ENCODE measurements at regions not wholly inside any gene's neighbourhood (a gene's known extent, or its start where the extent isn't known, plus 50 kb on each side); places are given as distances from the start of the nearest gene placed in this dataset.

GRCh38 chr13:72221276-72221962 is 354.4 kb upstream of the DACH1 start:
- peak in 1 of 2 donors; percentile 52 for ATAC-seq

GRCh38 chr13:72218966-72219365 is 352.0 kb upstream of the DACH1 start:
- Mint-ChIP-seq H3K27ac (no peak overlapping the region), H3K36me3 (no peaks in the 10 kb centered on the region), H3K27me3 (no peaks in the 10 kb centered on the region), H3K4me1 (ENCODE audit: low read depth in 2 of 2) (no peaks in the 10 kb centered on the region), H3K9me3 (peaks cover 17% of the 10 kb centered on the region), H3K4me3 (no peak overlapping the region)
- ATAC-seq (no peak), DNase-seq (ENCODE audit: low spot score) (no peak)

More at GRCh38 chr13:72221276-72221962, 354.4 kb upstream of the DACH1 start:
- no peak for DNase-seq (ENCODE audit: low spot score)
- Mint-ChIP-seq H3K4me1 (ENCODE audit: low read depth in 2 of 2) (no peaks in the 10 kb centered on the region), H3K36me3 (no peaks in the 10 kb centered on the region), H3K4me3 (no peak overlapping the region), H3K27me3 (no peaks in the 10 kb centered on the region), H3K9me3 (peaks cover 24% of the 10 kb centered on the region), H3K27ac (no peak overlapping the region)

GRCh38 chr13:72217142-72217541 is 350.1 kb upstream of the DACH1 start:
- Mint-ChIP-seq H3K36me3 (no peaks in the 10 kb centered on the region), H3K27me3 (no peaks in the 10 kb centered on the region), H3K9me3 (peaks cover 17% of the 10 kb centered on the region), H3K4me1 (ENCODE audit: low read depth in 2 of 2) (no peaks in the 10 kb centered on the region), H3K27ac (no peak overlapping the region), H3K4me3 (no peak overlapping the region)
- DNase-seq (ENCODE audit: low spot score): no peak
- ATAC-seq: no peak

- no peak for ATAC-seq
- Mint-ChIP-seq H3K4me1 (ENCODE audit: low read depth in 2 of 2) (no peaks in the 10 kb centered on the region), H3K27ac (no peak overlapping the region), H3K27me3 (no peaks in the 10 kb centered on the region), H3K36me3 (no peaks in the 10 kb centered on the region), H3K4me3 (no peak overlapping the region), H3K9me3 (peaks cover 3% of the 10 kb centered on the region)
- DNase-seq (ENCODE audit: low spot score): no peak
Measured at GRCh38 chr13:72208112-72208645, 341.2 kb upstream of the DACH1 start.

- ATAC-seq: no peak
- H3K4me1 Mint-ChIP-seq (ENCODE audit: low read depth in 2 of 2): no peaks in the 10 kb centered on the region
Measured at GRCh38 chr13:72205773-72206172, 338.8 kb upstream of the DACH1 start.

GRCh38 chr13:72204291-72204690 is 337.3 kb upstream of the DACH1 start:
- Mint-ChIP-seq H3K4me3 (no peak overlapping the region), H3K9me3 (peaks cover 3% of the 10 kb centered on the region), H3K36me3 (no peaks in the 10 kb centered on the region), H3K27me3 (no peaks in the 10 kb centered on the region), H3K4me1 (ENCODE audit: low read depth in 2 of 2) (no peaks in the 10 kb centered on the region), H3K27ac (no peak overlapping the region)
- DNase-seq (ENCODE audit: low spot score) (no peak), ATAC-seq (no peak)

More at GRCh38 chr13:72205773-72206172, 338.8 kb upstream of the DACH1 start:
- no peak for DNase-seq (ENCODE audit: low spot score)
- Mint-ChIP-seq H3K4me3 (no peak overlapping the region), H3K36me3 (no peaks in the 10 kb centered on the region), H3K27ac (no peak overlapping the region), H3K9me3 (peaks cover 3% of the 10 kb centered on the region), H3K27me3 (no peaks in the 10 kb centered on the region)

- Mint-ChIP-seq H3K36me3 (no peaks in the 10 kb centered on the region), H3K9me3 (peaks cover 3% of the 10 kb centered on the region), H3K27me3 (no peaks in the 10 kb centered on the region), H3K27ac (no peak overlapping the region), H3K4me1 (ENCODE audit: low read depth in 2 of 2) (no peaks in the 10 kb centered on the region), H3K4me3 (no peak overlapping the region)
- no peak for ATAC-seq
- no peak for DNase-seq (ENCODE audit: low spot score)
Measured at GRCh38 chr13:72201726-72202125, 334.7 kb upstream of the DACH1 start.

GRCh38 chr13:72199640-72200039 is 332.6 kb upstream of the DACH1 start:
- H3K36me3 Mint-ChIP-seq: no peaks in the 10 kb centered on the region
- H3K27ac Mint-ChIP-seq: no peak overlapping the region
- no peaks in the 10 kb centered on the region for H3K4me1 Mint-ChIP-seq (ENCODE audit: low read depth in 2 of 2)
- H3K27me3 Mint-ChIP-seq: no peaks in the 10 kb centered on the region
- ATAC-seq (no peak), DNase-seq (ENCODE audit: low spot score) (no peak)
- no peaks in the 10 kb centered on the region for H3K9me3 Mint-ChIP-seq
- H3K4me3 Mint-ChIP-seq: no peak overlapping the region

GRCh38 chr13:72198967-72199560 is 332.1 kb upstream of the DACH1 start:
- H3K9me3 Mint-ChIP-seq: no peaks in the 10 kb centered on the region

GRCh38 chr13:72198042-72198441 is 331.0 kb upstream of the DACH1 start:
- no peaks in the 10 kb centered on the region for H3K27me3 Mint-ChIP-seq
- H3K4me1 Mint-ChIP-seq (ENCODE audit: low read depth in 2 of 2): no peaks in the 10 kb centered on the region
- ATAC-seq: no peak
- H3K27ac Mint-ChIP-seq: no peak overlapping the region
- H3K36me3 Mint-ChIP-seq: no peaks in the 10 kb centered on the region
- DNase-seq (ENCODE audit: low spot score): no peak
- H3K4me3 Mint-ChIP-seq: no peak overlapping the region
- H3K9me3 Mint-ChIP-seq: no peaks in the 10 kb centered on the region

More at GRCh38 chr13:72198967-72199560, 332.1 kb upstream of the DACH1 start:
- Mint-ChIP-seq H3K4me1 (ENCODE audit: low read depth in 2 of 2) (no peaks in the 10 kb centered on the region), H3K4me3 (no peak overlapping the region), H3K27me3 (no peaks in the 10 kb centered on the region), H3K36me3 (no peaks in the 10 kb centered on the region), H3K27ac (no peak overlapping the region)
- no peak for ATAC-seq
- no peak for DNase-seq (ENCODE audit: low spot score)

- no peaks in the 10 kb centered on the region for H3K9me3 Mint-ChIP-seq
- H3K27me3 Mint-ChIP-seq: no peaks in the 10 kb centered on the region
- ATAC-seq (no peak), DNase-seq (ENCODE audit: low spot score) (no peak)
- no peak overlapping the region for H3K27ac Mint-ChIP-seq
- no peak overlapping the region for H3K4me3 Mint-ChIP-seq
- H3K36me3 Mint-ChIP-seq: no peaks in the 10 kb centered on the region
- no peaks in the 10 kb centered on the region for H3K4me1 Mint-ChIP-seq (ENCODE audit: low read depth in 2 of 2)
Measured at GRCh38 chr13:72195044-72195704, 328.2 kb upstream of the DACH1 start.

- DNase-seq (ENCODE audit: low spot score) (no peak), ATAC-seq (no peak)
- Mint-ChIP-seq H3K4me3 (no peak overlapping the region), H3K27ac (no peak overlapping the region), H3K27me3 (no peaks in the 10 kb centered on the region), H3K9me3 (no peaks in the 10 kb centered on the region), H3K36me3 (no peaks in the 10 kb centered on the region), H3K4me1 (ENCODE audit: low read depth in 2 of 2) (no peaks in the 10 kb centered on the region)
Measured at GRCh38 chr13:72194523-72194922, 327.5 kb upstream of the DACH1 start.

GRCh38 chr13:72186730-72187422 is 319.9 kb upstream of the DACH1 start:
- ATAC-seq (no peak), DNase-seq (ENCODE audit: low spot score) (no peak)
- H3K4me1 Mint-ChIP-seq (ENCODE audit: low read depth in 2 of 2): no peaks in the 10 kb centered on the region
- H3K4me3 Mint-ChIP-seq: no peak overlapping the region
- peaks cover 13% of the 10 kb centered on the region for H3K36me3 Mint-ChIP-seq
- H3K27me3 Mint-ChIP-seq: no peaks in the 10 kb centered on the region
- peaks cover 22% of the 10 kb centered on the region for H3K9me3 Mint-ChIP-seq
- H3K27ac Mint-ChIP-seq: no peak overlapping the region

GRCh38 chr13:72185776-72186175 is 318.8 kb upstream of the DACH1 start:
- no peaks in the 10 kb centered on the region for H3K27me3 Mint-ChIP-seq
- ATAC-seq (no peak), DNase-seq (ENCODE audit: low spot score) (no peak)
- no peak overlapping the region for H3K27ac Mint-ChIP-seq
- no peak overlapping the region for H3K4me3 Mint-ChIP-seq
- no peaks in the 10 kb centered on the region for H3K4me1 Mint-ChIP-seq (ENCODE audit: low read depth in 2 of 2)
- peaks cover 22% of the 10 kb centered on the region for H3K9me3 Mint-ChIP-seq
- peaks cover 13% of the 10 kb centered on the region for H3K36me3 Mint-ChIP-seq

Data from natural killer cell treated with Interleukin-12 subunit alpha and Interleukin-12 subunit beta and Interleukin-15 and Interleukin-18, amount 100 ng/mL, for 72 hours (primary cell).